ENCODE measurements at regions not wholly inside any gene's neighbourhood (a gene's known extent, or its start where the extent isn't known, plus 50 kb on each side); places are given as distances from the start of the nearest gene placed in this dataset.
A peak's percentile ranks its signal among the peaks of the same experiment; 100 is the strongest.
"Not testable (repeated sequence)": the region's sequence is repeated elsewhere in the genome, so short reads cannot be mapped to it uniquely, and the experiment has no call there.

- DNase-seq (ENCODE audit: low spot score): not testable (repeated sequence)
These were observed 304.6 kb downstream of the UBE2NL start for GRCh38 chrX:144188489-144188888.

- DNase-seq (ENCODE audit: low spot score): not testable (repeated sequence)
These were observed 313.2 kb downstream of the UBE2NL start for GRCh38 chrX:144197057-144197456.

- DNase-seq (ENCODE audit: low spot score): not testable (repeated sequence)
These were observed 318.9 kb downstream of the UBE2NL start for GRCh38 chrX:144202726-144203125.

GRCh38 chrX:144208360-144209024 is 324.6 kb downstream of the UBE2NL start:
- not testable (repeated sequence) for DNase-seq (ENCODE audit: low spot score)

- no peak for DNase-seq (ENCODE audit: low spot score)
These were observed 330.8 kb downstream of the UBE2NL start for GRCh38 chrX:144214651-144215050.

GRCh38 chrX:144219035-144219434 is 335.2 kb downstream of the UBE2NL start:
- no peak for DNase-seq (ENCODE audit: low spot score)

- DNase-seq (ENCODE audit: low spot score): not testable (repeated sequence)
These were observed 347.4 kb downstream of the UBE2NL start for GRCh38 chrX:144231116-144231785.

GRCh38 chrX:144253356-144253755 is 369.5 kb downstream of the UBE2NL start:
- no peak for DNase-seq (ENCODE audit: low spot score)

- DNase-seq (ENCODE audit: low spot score): no peak
These were observed 375.2 kb downstream of the UBE2NL start for GRCh38 chrX:144259054-144259453.

GRCh38 chrX:144265641-144266040 is 381.8 kb downstream of the UBE2NL start:
- peak; percentile 75 for DNase-seq (ENCODE audit: low spot score)

- DNase-seq (ENCODE audit: low spot score): no peak
These were observed 391.5 kb downstream of the UBE2NL start for GRCh38 chrX:144275367-144275766.

- DNase-seq (ENCODE audit: low spot score): no peak
These were observed 392.0 kb downstream of the UBE2NL start for GRCh38 chrX:144275843-144276242.

GRCh38 chrX:144293229-144293628 is 409.4 kb downstream of the UBE2NL start:
- no peak for DNase-seq (ENCODE audit: low spot score)

- DNase-seq (ENCODE audit: low spot score): no peak
These were observed 412.1 kb downstream of the UBE2NL start for GRCh38 chrX:144295921-144296320.

GRCh38 chrX:144297221-144297620 is 413.4 kb downstream of the UBE2NL start:
- no peak for DNase-seq (ENCODE audit: low spot score)

- DNase-seq (ENCODE audit: low spot score): no peak
These were observed 443.6 kb downstream of the UBE2NL start for GRCh38 chrX:144327495-144327894.

GRCh38 chrX:144333429-144333828 is 449.6 kb downstream of the UBE2NL start:
- DNase-seq (ENCODE audit: low spot score): no peak

- no peak for DNase-seq (ENCODE audit: low spot score)
These were observed 450.7 kb downstream of the UBE2NL start for GRCh38 chrX:144334577-144334976.

- DNase-seq (ENCODE audit: low spot score): no peak
These were observed 451.5 kb downstream of the UBE2NL start for GRCh38 chrX:144335402-144335801.

- no peak for DNase-seq (ENCODE audit: low spot score)
These were observed 495.3 kb downstream of the UBE2NL start for GRCh38 chrX:144379156-144379555.

GRCh38 chrX:144388738-144389137 is 504.9 kb downstream of the UBE2NL start:
- DNase-seq (ENCODE audit: low spot score): no peak

Data from mesenteric fat pad (tissue), 1 donor.